ENCODE measurements at regions not wholly inside any gene's neighbourhood (a gene's known extent, or its start where the extent isn't known, plus 50 kb on each side); places are given as distances from the start of the nearest gene placed in this dataset.

DNA sequence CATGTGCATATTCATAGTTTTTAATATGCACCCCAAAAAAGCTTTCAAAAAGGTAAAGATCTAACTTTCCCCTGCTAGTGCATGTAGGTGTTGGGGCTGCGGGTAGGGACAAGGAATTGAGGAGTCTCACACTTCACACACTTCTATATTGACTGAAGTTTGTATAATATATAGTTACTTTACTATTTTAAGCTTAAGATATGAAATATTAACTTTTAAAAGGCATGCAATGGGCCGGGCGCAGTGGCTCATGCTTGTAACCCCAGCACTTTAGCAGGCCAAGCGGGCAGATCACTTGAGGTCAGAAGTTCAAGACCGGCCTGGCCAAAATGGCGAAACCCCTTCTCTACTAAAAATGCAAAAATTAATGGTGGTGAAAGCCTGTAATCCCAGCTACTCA, 109.1 kb upstream of the SH3BP4 start:
- intact Hi-C loops (cut with DNase I), result no loop called here
- no peak for DNase-seq

DNA sequence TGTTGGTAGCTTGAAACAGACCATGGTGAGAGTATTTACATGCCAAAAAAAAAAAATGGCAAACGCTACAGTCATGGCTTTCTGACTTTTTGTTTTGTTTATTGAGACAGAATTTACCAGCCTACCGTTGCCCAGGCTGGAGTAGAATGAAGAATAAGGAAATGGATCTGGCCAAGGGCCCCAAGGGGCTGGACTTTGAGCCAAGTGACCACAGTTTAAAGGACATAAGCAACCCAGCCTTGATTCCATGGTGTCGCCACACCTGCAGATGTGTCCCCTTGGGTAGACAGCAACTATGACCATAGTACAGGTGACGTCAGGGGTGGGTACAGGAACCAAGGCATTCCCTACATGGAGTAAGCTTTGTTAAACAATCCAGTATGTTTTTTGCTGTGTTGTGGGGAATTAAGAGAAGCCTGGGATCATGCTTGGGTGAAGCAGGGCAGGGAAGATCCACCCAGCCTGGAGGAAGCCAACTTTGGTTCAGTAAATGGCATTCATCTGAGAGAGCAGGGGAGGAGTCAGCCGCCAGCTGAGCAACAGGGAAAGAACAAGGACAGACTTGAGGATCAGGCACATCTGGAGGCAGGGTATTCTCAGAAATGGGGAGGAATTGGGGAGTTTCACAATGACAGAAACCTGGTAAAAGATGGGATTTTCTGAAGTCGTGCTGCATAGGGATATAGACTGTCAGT, 110.3 kb upstream of the SH3BP4 start:
- intact Hi-C loops (cut with DNase I), result no loop called here
- DNase-seq, result no peak

DNA sequence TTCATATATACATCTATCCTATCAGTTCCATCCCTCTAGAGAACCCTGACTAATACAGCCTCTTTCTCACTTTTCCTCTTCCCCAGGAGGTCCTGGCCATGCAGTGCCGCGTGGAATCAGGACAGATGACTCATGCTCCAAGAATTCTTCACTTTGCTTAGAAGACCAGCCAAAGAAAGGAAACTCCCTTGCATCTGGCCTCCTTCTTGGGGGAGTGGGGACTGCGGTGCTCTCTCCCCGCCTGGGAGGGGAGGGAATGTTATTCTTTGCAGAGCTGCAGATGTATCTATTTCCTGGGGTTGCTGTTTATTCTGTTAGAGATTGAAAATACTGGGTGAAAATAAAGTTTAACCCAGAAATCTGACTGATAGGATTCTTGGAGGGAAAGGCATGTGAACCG, 111.5 kb upstream of the SH3BP4 start:
- intact Hi-C loops (cut with DNase I), result no loop called here

DNA sequence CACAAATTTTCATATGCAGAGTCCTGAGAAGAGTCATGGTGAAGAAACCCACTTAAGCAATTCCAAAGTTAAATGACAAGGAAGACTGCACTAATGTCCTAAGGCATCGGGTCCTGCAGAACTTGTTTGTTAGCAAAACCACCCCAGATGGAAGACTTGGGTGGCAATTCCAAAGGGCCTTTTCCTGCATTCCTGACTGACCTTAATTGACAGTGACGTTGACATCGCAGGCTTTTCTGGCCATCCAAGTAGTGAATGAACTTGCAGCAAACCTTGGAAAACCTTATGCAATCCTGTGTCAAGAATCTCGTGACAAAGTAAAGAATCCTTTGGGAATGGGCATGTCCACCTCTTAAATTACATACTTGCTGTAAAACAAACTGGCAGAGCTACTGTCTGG, 112.5 kb upstream of the SH3BP4 start:
- intact Hi-C loops (cut with DNase I), result no loop called here
- DNase-seq, result no peak

More for the DNA sequence above, 111.5 kb upstream of the SH3BP4 start:
- DNase-seq, result no peak

DNA sequence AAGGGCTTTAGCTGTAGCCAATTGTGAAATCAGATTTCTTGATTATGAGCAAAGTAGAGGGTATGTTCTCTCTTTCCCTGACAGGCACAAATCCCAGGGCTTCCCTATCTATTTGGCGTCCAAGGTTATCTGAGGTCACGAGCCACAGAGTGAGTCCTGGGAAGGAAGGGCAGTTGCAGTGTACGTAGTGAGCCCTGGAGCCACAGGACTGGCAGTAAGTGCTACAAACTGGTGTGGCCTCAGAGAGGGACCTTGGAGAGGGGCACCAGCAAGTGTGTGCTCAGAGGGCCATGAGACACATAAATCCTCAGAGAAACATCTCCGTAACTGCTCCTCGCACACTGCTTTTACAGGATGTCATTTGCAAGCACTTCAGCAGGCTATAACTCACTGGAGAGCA, 115.5 kb upstream of the SH3BP4 start:
- no peak for DNase-seq
- intact Hi-C loops (cut with DNase I), result no loop called here

DNA sequence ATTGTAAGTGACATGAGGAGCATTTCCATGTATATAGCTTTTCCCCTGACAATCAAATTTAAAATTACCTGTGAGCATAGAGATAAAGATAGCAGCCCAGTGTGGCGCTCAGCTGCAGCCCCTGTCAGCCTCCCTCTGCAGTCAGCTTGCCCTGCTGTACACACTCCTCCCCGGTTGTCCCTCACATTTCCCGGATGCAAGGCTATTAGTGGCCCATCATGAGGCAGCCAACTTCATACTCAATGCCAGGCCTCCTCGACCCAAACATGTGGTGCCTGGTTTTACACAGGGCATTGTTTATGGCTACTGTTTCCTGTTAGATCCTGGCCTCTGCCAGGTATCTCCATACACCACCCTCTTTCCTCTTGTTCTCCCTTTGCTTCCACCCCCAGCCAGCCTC, 116.1 kb upstream of the SH3BP4 start:
- intact Hi-C loops (cut with DNase I), result no loop called here
- DNase-seq, result no peak

DNA sequence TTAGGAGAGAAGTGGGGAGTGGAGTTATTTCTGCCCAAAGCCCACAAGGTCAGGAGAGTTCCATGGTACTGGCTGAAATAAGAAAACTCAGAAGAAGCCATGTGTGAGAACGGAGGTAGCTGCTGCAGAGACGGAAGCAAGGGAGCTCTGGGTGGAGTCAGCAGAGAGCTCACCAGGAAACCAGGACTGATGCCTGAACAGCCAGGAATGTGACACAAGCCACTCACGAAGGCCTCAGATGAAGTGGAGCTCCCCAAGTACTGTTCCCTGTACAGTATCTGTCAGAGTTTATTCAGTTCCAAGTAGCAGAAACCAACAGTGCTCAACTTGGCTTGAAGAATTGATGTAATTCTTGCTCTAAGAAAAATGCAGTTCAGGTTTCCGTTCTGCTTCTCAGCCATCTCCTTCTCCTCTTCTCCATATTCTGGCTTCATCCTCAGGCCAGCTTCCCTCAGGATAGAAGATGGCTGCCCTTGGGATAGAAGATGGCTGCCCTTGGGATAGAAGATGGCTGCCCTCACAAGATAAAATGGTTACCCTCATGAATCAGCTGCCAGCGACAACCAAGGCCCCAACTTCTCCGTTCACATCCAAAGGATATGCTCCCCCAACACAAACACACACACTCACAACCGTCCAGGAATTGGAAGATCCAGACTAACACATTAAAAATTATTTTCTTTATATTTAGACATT, 117.4 kb upstream of the SH3BP4 start:
- intact Hi-C loops (cut with DNase I), result no loop called here
- DNase-seq, result no peak

DNA sequence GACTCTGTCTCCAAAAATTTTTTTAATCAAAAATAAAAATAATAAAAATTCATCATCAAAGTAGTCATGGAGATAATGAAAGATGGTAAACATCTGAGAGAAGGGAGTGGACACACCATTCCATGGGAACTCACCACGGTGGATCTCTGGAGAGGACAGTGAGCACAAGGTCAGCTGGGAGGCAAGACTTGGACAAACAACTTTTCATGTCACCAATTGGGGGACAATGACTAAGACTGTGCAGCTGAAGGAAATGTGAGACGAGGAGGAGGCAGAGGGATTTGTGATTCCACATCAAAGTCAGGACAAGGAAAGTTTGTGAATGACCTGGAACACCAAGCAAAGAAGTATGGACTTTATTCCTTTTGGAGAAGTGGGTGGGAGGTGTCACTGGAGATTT, 121.0 kb upstream of the SH3BP4 start:
- intact Hi-C loops (cut with DNase I), result no loop called here
- no peak for DNase-seq

DNA sequence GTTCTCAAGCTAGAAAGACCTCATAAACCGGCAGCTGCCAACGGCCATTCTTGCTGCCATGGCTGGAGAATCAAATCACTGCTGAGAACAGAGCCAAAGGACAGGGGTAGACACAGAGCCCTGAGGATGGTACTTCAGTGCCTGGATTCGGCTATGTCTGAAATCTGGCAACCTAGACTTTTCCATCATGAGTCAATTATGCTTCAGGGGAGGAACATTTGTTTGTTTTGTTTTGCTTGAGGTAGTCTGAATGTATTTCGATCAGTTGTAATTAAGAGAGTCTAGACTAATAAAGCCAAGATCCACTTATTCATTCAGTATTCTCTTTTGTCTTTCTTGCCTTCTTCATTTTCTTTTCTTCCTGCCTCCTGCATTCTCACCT, 122.8 kb upstream of the SH3BP4 start:
- intact Hi-C loops (cut with DNase I), result no loop called here
- no peak for DNase-seq

DNA sequence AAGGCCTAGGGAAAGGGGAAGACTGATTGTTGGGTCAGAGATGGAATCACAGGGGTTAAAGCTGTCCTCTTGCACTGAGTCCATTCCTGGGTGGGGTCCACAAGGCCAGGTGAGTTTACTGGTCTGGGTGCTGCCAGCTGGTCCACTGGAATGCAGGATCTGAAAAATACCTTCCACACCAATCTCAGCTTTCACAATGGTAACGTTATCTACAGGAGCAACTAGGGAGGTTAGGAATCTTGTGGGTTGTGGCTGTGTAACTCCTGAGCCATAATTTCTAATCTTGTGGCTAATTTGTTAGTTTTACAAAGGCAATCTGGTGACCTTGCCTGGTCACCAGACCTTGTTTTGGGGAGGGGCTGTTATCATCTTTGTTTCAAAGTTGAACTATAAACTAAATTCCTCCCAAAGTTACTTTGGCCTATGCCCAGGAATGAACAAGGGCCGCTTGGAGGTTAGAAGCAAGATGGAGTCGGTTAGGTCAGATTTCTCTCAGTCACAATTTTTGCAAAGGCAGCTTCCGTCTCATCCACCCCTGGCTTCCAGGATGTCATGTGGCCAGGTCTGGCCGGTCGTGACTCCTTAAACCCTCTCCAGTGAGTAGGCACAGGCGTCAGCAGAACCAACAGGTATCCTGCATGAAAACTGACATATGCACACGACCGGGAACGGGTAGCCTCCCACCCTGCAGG, 123.3 kb upstream of the SH3BP4 start:
- DNase-seq, result no peak
- intact Hi-C loops (cut with DNase I), result no loop called here

DNA sequence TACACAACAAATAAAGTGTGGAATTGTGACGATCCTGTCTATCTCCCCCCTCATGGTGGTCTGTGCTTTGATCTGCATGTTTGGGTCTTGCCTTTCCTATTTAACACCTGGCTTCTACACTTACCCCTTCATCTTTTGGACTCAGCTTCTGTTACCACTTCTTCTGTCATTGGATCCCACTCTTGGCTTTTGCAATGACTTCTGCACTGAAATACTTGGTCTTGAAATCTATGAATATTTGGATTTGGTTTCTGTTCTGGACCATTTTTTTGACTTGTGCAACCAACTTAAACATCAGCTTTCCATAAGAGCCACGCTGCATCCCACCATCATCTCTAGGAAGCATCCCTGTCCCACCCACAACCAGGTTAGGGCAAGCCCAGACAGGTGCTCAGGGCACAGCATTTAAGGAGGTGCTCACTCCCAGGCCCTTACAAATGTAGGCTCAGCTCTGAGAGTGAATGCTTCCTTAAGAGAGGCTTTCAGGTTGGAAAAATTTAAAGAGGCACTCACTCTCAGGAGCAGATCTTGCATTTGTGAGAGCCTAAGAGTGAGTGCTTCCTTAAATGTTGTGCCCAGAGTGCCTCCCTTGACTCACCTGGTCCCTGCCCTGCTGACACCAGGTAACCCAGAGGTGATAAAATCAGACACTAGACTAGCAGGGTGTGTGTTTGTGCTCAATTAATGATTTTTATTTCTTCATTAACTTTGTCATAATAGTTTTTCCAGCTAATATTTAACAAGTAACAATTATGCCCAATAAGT, 124.5 kb upstream of the SH3BP4 start:
- DNase-seq, result no peak
- intact Hi-C loops (cut with DNase I), result no loop called here

DNA sequence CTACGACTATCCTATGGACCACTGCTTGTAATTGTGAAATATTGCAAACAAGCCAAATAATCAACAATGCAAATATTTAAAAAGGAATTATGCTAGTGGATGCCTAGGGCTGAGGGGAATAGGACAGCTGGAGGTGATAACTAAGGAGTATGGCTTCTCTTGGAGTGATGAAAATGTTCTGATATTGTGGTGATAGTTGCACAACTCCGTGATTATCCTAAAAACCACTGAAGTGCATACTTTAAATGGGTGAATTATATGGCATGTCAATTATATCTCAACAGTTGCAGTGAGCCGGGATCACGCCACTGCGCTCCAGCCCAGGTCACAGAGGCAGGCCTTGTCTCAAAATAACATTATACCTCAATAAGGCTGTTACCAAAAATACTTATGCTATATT, 125.1 kb upstream of the SH3BP4 start:
- DNase-seq, result no peak

DNA sequence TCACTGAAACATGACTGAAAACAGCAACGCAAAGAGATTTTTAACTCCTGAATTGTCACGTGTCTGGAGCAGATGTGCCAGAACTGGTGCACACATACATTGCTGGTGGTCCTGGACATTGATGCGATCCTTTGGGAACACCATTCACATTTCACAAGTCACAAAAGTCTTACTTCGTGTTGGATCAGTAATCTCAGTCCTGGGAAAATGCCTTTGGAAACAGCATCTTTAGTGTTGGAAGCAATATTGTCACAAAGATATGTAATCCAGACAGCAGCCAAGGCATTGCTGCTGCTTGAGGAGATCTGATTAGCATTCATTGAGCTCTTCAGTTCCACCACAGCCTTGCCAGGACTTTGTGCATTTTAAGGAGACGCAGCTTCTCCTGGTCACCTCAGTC, 126.2 kb upstream of the SH3BP4 start:
- intact Hi-C loops (cut with DNase I), result no loop called here
- no peak for DNase-seq

More for the DNA sequence above, 125.1 kb upstream of the SH3BP4 start:
- intact Hi-C loops (cut with DNase I), result no loop called here

DNA sequence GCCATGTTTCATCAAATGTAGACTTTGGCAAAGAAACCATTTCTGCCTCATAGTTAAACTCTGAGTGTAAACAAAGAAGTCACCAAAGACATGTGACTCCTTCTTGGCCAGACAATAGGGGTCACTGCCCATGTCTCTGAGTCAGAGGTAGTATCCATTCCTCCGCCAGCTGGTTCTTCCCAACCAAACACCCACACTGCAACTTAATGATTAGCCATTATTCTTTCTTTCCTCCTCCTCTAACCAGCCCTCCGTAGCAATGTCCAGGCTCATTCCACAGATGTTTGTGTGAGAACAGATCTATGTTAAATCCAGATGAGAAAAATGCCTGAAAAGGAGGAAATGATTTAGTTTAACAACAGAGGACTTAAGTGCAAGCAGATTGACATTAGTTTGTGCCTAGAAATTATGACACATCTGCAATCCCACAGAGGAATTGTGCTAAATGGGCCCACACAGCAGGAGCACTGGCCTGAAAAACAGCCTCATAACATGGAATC, 127.9 kb upstream of the SH3BP4 start:
- no peak for DNase-seq
- intact Hi-C loops (cut with DNase I), result no loop called here

DNA sequence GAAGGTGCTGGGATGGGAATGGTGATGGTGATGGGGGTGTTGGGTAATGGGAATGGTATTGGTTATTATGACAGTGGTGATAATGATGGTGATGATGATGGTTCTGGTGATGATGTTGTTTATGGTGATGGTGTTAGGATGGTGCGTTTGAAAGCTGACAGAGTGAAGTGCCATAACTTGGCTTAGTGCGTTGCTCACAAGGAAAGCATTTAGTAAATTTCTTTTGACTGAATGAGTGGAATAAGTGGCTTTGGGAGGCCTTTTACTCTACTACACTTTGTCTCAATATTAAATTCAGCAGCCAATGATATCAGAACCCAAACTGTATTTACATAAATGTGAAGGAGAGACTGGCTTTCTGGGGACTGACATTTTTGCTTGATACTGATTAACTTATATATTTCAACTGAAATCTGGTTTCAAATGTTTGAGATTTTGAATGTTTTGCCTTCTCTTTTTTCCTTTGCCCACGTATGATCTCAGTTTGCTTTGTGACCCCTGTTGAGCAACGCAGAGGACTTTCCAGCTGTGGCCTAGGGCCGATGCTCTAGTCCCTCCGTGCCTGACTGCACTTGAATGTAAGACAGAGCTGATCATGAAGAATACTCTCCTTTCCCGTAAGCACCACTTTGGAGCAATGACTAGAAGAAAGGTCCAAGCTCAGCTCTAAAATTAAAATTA, 128.5 kb upstream of the SH3BP4 start:
- DNase-seq, result no peak

DNA sequence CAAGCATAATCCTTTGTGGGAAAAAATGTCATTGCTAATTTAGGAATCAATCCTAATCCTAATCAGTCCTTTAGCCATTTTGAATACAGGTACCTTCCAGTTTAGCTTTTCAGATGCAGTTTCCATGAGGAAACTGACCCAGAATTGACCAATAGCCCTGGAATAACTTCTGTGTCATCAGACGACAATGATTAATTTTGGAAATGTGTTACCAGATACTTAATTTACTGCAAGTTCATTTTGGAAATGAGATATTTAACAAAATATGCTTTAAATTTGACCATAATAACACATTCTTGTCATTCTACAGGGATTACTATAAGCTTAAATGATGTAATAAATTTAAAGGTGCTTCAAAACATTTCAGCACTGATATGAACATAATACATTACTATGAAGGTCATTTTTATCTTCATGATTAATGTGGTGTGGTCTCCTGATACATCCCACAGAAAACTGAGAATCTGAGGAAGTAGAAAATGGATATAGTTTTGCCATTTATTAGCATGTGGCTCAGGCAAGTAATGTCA, 129.8 kb upstream of the SH3BP4 start:
- no peak for DNase-seq
- intact Hi-C loops (cut with DNase I), result no loop called here

More for the DNA sequence above, 128.5 kb upstream of the SH3BP4 start:
- intact Hi-C loops (cut with DNase I), result no loop called here

DNA sequence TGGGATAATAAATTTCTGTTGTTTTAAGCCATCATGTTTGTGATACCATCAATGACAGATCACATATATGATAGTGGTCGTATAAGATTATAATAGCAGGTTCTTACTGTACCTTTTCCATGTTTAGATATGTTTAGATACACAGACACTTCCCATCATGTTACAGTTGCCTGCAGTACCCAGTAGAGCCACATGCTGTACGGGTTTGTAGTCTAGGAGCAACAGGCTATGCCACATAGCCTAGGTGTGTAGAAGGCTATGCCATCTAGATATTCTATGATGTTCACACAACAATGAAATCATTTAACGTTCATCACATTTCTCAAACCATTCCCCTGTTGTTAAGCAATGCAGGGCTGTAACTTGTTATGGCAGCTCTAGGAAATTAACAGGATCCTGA, 132.9 kb upstream of the SH3BP4 start:
- intact Hi-C loops (cut with DNase I), result no loop called here
- DNase-seq, result no peak

DNA sequence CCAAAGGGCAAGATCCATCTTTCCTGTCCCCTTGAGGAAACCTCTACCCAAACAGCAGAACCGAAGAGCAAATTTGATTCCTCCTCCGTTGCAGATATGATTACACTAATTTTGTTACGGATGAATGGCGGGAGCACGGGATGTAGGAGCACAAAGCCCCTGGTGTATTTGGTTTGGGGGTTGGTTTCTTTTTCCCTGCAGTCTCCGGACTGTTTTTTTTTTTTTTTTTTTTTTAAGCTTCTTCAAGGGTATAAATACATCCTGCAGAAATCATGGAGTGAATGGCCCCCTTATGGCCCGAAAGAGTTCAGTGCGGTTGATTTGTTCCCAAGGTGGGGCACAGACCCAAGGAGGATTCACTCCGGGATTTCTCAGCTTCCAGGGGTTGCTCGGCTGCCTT, 135.3 kb upstream of the SH3BP4 start:
- intact Hi-C loops (cut with DNase I), result no loop called here

DNA sequence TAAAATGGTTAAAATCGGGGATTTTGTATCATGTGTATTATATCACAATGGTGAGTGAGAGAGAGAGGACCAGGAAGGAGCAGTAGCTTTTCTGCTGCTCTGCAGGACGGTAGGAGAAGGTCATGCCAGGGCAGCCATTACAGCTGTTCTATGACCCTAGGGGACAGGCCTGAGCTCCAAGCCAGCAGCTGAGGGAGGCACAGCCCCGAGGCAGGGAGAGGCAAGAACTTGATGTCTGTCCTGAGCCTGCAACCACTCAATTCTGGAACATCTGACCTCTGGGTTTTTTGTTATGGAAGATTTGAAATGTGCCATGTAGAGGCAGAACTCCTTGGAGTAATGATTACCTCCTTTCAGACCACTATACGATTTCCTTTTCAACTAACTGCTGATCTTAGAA, 135.8 kb upstream of the SH3BP4 start:
- intact Hi-C loops (cut with DNase I), result no loop called here
- DNase-seq, result no peak

More for the DNA sequence above, 135.3 kb upstream of the SH3BP4 start:
- DNase-seq, result no peak

All from head of caudate nucleus (tissue), 42 donors.